ENCODE measurements at regions not wholly inside any gene's neighbourhood (a gene's known extent, or its start where the extent isn't known, plus 50 kb on each side); places are given as distances from the start of the nearest gene placed in this dataset.

GRCh38 chr16:79264237-79265109 is 336.1 kb downstream of the MAF start:
- TF ChIP-seq EZH2 (IDR thresholded peaks at IDR 0.05; ENCODE audit: borderline replicate concordance, low read length), result no peak
- no peak for TF ChIP-seq CTCF (conservative IDR thresholded peaks at IDR 0.05 in 1 of 2, IDR thresholded peaks at IDR 0.05 in 1 of 2; ENCODE audit: extremely low read depth in 1 of 2, insufficient read depth in 1 of 2, low read depth in 1 of 2, low read length in 2 of 2)
